IMR-90 (cell line): ENCODE measurements at regions not wholly inside any gene's neighbourhood (a gene's known extent, or its start where the extent isn't known, plus 50 kb on each side); places are given as distances from the start of the nearest gene placed in this dataset.

Source experiments
- ATAC-seq: fragments of 200-7000 bp; cut with Tn5 transposase; 2 replicates; pipeline ENCODE4 v1.9.1; 2020; ENCODE audit warnings: low read depth, mild to moderate bottlenecking, moderate library complexity
- BruUV-seq: library from RNA; stranded (reverse); fragments of 400-500 nt; replicated peaks from 2 replicates; lab custom pipeline; 2021; lab: Mats Ljungman, UMichigan
- CTCF ChIA-PET: fragments of 300-600 bp; formaldehyde crosslinking; extraction: SDS; loops from one replicate; lab custom pipeline; 2021; ENCODE audit warnings: antibody characterized with exemption; lab: Yijun Ruan, JAX
- POLR2A ChIA-PET: fragments of 300-600 bp; sonication (Branson Sonifier 250); formaldehyde crosslinking; loops from one replicate; lab custom pipeline; 2022; ENCODE audit warnings: antibody characterized with exemption; ENCODE audit not compliant: unreplicated experiment; lab: Charles Lee
- DNase-seq: peaks from one replicate; pipeline ENCODE4 v3.0.0; 2013
- H2AFZ ChIP-seq: replicated peaks from 2 replicates; pipeline ENCODE3; 2013; ENCODE audit warnings: low read length, mild to moderate bottlenecking; ENCODE audit not compliant: poor library complexity
- H2AK5ac ChIP-seq: 2 replicates; pipeline ENCODE4 v1.6.1; 2013; ENCODE audit warnings: low read depth, low read length, inconsistent platforms
- H2AK9ac ChIP-seq: replicated peaks from 2 replicates; pipeline ENCODE3; 2013; ENCODE audit warnings: mild to moderate bottlenecking, low read depth, low read length, moderate library complexity; ENCODE audit not compliant: poor library complexity
- H2BK120ac ChIP-seq: 2 replicates; pipeline ENCODE4 v1.6.1; 2013; ENCODE audit warnings: low read depth, low read length, inconsistent platforms
- H2BK15ac ChIP-seq: 3 replicates; pipeline ENCODE4 v1.6.1; 2013; ENCODE audit warnings: low read depth, low read length, inconsistent platforms
- H2BK20ac ChIP-seq: 2 replicates; pipeline ENCODE4 v1.6.1; 2013; ENCODE audit warnings: low read depth, mild to moderate bottlenecking, inconsistent platforms, low read length, moderate library complexity
- H2BK5ac ChIP-seq: 2 replicates; pipeline ENCODE4 v1.6.1; 2013; ENCODE audit warnings: mild to moderate bottlenecking, low read depth, low read length, inconsistent platforms; ENCODE audit not compliant: poor library complexity, severe bottlenecking
- H3K14ac ChIP-seq: replicated peaks from 2 replicates; pipeline ENCODE4 v1.6.1; 2013; ENCODE audit warnings: low read depth, low read length, inconsistent platforms
- H3K18ac ChIP-seq: 2 replicates; pipeline ENCODE4 v1.6.1; 2013; ENCODE audit warnings: low read depth, low read length, control low read depth
- H3K23ac ChIP-seq: 2 replicates; pipeline ENCODE4 v1.6.1; 2013; ENCODE audit warnings: low read depth, low read length, inconsistent platforms
- H3K27ac ChIP-seq: 2 replicates; pipeline ENCODE4 v1.5.1; 2013; ENCODE audit warnings: mild to moderate bottlenecking, control low read depth, low read length; ENCODE audit not compliant: insufficient read depth
- H3K27me3 ChIP-seq: 2 replicates; pipeline ENCODE4 v1.6.1; 2013; ENCODE audit warnings: low read length; ENCODE audit not compliant: control insufficient read depth, insufficient read depth
- H3K36me3 ChIP-seq: 2 replicates; pipeline ENCODE4 v1.6.1; 2013; ENCODE audit warnings: low read length, mixed read lengths; ENCODE audit not compliant: control insufficient read depth, insufficient read depth
- H3K4ac ChIP-seq: 2 replicates; pipeline ENCODE4 v1.6.1; 2013; ENCODE audit warnings: low read depth, low read length, inconsistent platforms
- H3K4me1 ChIP-seq: 2 replicates; pipeline ENCODE4 v1.6.1; 2013; ENCODE audit warnings: low read length, mixed read lengths; ENCODE audit not compliant: control insufficient read depth, insufficient read depth
- H3K4me2 ChIP-seq: 2 replicates; pipeline ENCODE4 v1.6.1; 2013; ENCODE audit warnings: low read depth, mild to moderate bottlenecking, control low read depth, low read length, moderate library complexity
- H3K4me3 ChIP-seq: 2 replicates; pipeline ENCODE4 v1.5.1; 2013; ENCODE audit warnings: low read depth, mild to moderate bottlenecking, control low read depth, low read length, moderate library complexity; ENCODE audit not compliant: insufficient read depth
- H3K56ac ChIP-seq: 2 replicates; pipeline ENCODE4 v1.6.1; 2013; ENCODE audit warnings: low read length, inconsistent platforms; ENCODE audit not compliant: insufficient read depth; ENCODE audit errors: extremely low read depth
- H3K79me1 ChIP-seq, 2 experiments: 2 replicates each; pipeline ENCODE4 v1.6.1; 2013; ENCODE audit warnings: low read length in 2 of 2, inconsistent platforms in 1 of 2, low read depth in 1 of 2
- H3K9ac ChIP-seq: 2 replicates; pipeline ENCODE4 v1.6.1; 2013; ENCODE audit warnings: low read depth, low read length, control low read depth
- H3K9me1 ChIP-seq: 2 replicates; pipeline ENCODE4 v1.6.1; 2013; ENCODE audit warnings: low read length, inconsistent platforms; ENCODE audit not compliant: insufficient read depth
- H3K9me3 ChIP-seq: 2 replicates; pipeline ENCODE4 v1.6.1; 2013; ENCODE audit warnings: low read length; ENCODE audit not compliant: control insufficient read depth, insufficient read depth
- H4K20me1 ChIP-seq: 2 replicates; pipeline ENCODE4 v1.6.1; 2013; ENCODE audit warnings: low read length, inconsistent platforms; ENCODE audit not compliant: insufficient read depth
- H4K5ac ChIP-seq: 2 replicates; pipeline ENCODE4 v1.6.1; 2013; ENCODE audit warnings: mild to moderate bottlenecking, low read depth, low read length, control low read depth
- H4K8ac ChIP-seq, 2 experiments: 2 replicates each; pipeline ENCODE4 v1.6.1; 2013; ENCODE audit warnings: low read depth in 2 of 2, low read length in 2 of 2, control low read depth in 1 of 2, inconsistent platforms in 1 of 2
- H4K91ac ChIP-seq: 2 replicates; pipeline ENCODE4 v1.6.1; 2013; ENCODE audit warnings: low read depth, low read length, inconsistent platforms; ENCODE audit not compliant: insufficient read depth
- BHLHE40 ChIP-seq: fragments of 150-350 bp; IDR thresholded peaks from 2 replicates; pipeline ENCODE4 v1.6.1; 2016; ENCODE audit warnings: mild to moderate bottlenecking, low read depth, low read length
- CEBPB ChIP-seq: IDR thresholded peaks from 2 replicates; pipeline ENCODE4 v1.6.1; 2012; ENCODE audit warnings: low read depth, low read length, improper control_type of control experiment
- MAFK ChIP-seq: IDR thresholded peaks from 2 replicates; pipeline ENCODE4 v1.6.1; 2012; ENCODE audit warnings: low read depth, low read length, improper control_type of control experiment
- POLR2A ChIP-seq: IDR thresholded peaks from 2 replicates; pipeline ENCODE4 v1.6.1; 2012; ENCODE audit warnings: mild to moderate bottlenecking, low read depth, low read length
- WGBS, 2 experiments: methylation state at CpG; one replicate each; pipeline versions ENCODE4 v1.1.5 to v1.1.7; 2013; ENCODE audit warnings: missing lambda C conversion rate in 2 of 2; ENCODE audit not compliant: insufficient read length in 1 of 2; ENCODE audit errors: extremely low coverage in 2 of 2; 5-methylcytosine and 5-hydroxymethylcytosine counted together
- dilution Hi-C: fragments of 300-500 bp; cut with HindIII; formaldehyde crosslinking; loops from one replicate; pipeline ENCODE4 v1.14.3; 2018; ENCODE audit warnings: low sequenced_read_pairs; ENCODE audit not compliant: unreplicated experiment
- in situ Hi-C: fragments of 300-500 bp; cut with MboI; formaldehyde crosslinking; loops from 3 replicates; pipeline ENCODE4 v1.14.3; 2019; ENCODE audit warnings: low sequenced_read_pairs, inconsistent platforms, mixed read lengths
- intact Hi-C: fragments of 100-400 bp; cut with micrococcal nuclease; formaldehyde crosslinking; loops from 2 replicates; pipeline ENCODE4 v1.10.0; 2022

- TF ChIP-seq BHLHE40 = no peak
Measured at GRCh38 chr1:162997499-162998285, 71.5 kb upstream of the RGS4 start (continued).

DNA sequence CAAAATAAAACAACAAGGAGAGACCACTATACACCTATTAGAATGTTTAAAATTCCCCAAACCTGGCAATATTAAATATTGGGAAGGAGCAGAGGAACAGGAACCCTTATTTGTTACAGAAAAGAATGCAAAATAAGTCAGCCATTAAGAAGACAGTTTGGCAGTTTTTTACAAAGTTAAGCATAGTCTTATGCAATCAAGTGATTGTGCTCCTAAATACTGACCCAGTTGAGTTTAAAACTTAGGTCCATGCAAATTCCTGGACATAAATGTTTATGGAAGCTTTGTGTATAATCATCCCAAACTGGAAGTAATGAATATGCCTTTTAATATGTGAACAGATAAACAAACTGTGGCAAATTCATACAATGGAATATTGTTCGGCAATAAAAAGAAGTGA, 72.9 kb upstream of the RGS4 start:
- H3K27ac ChIP-seq = no peak overlapping the region; the same call in 1 of the 2 replicates
- H3K36me3 ChIP-seq = no peaks in the 10 kb centered on the region
- no peaks in the 10 kb centered on the region for H3K9me1 ChIP-seq
- no peak overlapping the region for H2BK15ac ChIP-seq
- H3K14ac ChIP-seq = no peak overlapping the region
- no peak overlapping the region for H2AK9ac ChIP-seq
- intact Hi-C loops = loop anchor here (5.0 kb wide), 1 partner anchor 36 kb away; no protein-coding TSS in a partner anchor
- POLR2A ChIA-PET = no interaction called here
- BruUV-seq = no TSS peak
- peak overlapping the region; percentile 68 for H2BK5ac ChIP-seq
- no peak overlapping the region for H4K5ac ChIP-seq
- H2AK5ac ChIP-seq = no peak overlapping the region
- H3K4me3 ChIP-seq = no peak overlapping the region
- TF ChIP-seq POLR2A (no peak), CEBPB (peak; percentile 98), MAFK (no peak)
- H3K9ac ChIP-seq = no peak overlapping the region
- ATAC-seq (0 out of 2 replicates have a peak, but pooled peaks have one; percentile 22), DNase-seq (peak; percentile 56)
- H2BK120ac ChIP-seq = no peak overlapping the region
- peaks cover 4% of the 10 kb centered on the region; the same call in 1 of the 2 replicates for H3K4me1 ChIP-seq
- dilution Hi-C loops = no loop called here
- no peaks in the 10 kb centered on the region for H3K9me3 ChIP-seq
- no peak overlapping the region for H2BK20ac ChIP-seq
- H3K79me1 ChIP-seq = no peaks in the 10 kb centered on the region
- H3K56ac ChIP-seq = no peak overlapping the region; the same call in 1 of the 2 replicates
- H4K91ac ChIP-seq = no peak overlapping the region
- no peak overlapping the region for H2AFZ ChIP-seq
- H3K4me2 ChIP-seq = no peak overlapping the region
- in situ Hi-C loops = no loop called here
- no peaks in the 10 kb centered on the region for H3K27me3 ChIP-seq
- no peak overlapping the region for H4K8ac ChIP-seq
- H3K18ac ChIP-seq = peak overlapping the region; percentile 55; the same call in 1 of the 2 replicates
- no peak overlapping the region for H3K4ac ChIP-seq
- no peak overlapping the region for H3K23ac ChIP-seq
- no peaks in the 10 kb centered on the region for H4K20me1 ChIP-seq
- CTCF ChIA-PET = no interaction called here
- no CpG with 5 or more reads among the region's 1 CpG for WGBS, 2 experiments
